ENCODE measurements at regions not wholly inside any gene's neighbourhood (a gene's known extent, or its start where the extent isn't known, plus 50 kb on each side); places are given as distances from the start of the nearest gene placed in this dataset.

GRCh38 chr6:137761487-137761886 is 105.6 kb upstream of the TNFAIP3 start:
- no peak for TF ChIP-seq CTCF (IDR thresholded peaks at IDR 0.05)
- H3K4me1 ChIP-seq (ENCODE audit: control insufficient read depth in 1 of 2, low read depth in 2 of 2) = no peaks in the 10 kb centered on the region
- H3K4me3 ChIP-seq = no peak overlapping the region
- H3K27me3 ChIP-seq (replicated peaks; ENCODE audit: insufficient read depth) = no peaks in the 10 kb centered on the region
- no peaks in the 10 kb centered on the region for H3K36me3 ChIP-seq
- H3K9me3 ChIP-seq = no peaks in the 10 kb centered on the region
- H3K27ac ChIP-seq = no peak overlapping the region
- ATAC-seq (ENCODE audit: insufficient number of reproducible peaks, low FRiP score, low read depth) (no peak), DNase-seq (ENCODE audit: low spot score) (no peak)

DNA sequence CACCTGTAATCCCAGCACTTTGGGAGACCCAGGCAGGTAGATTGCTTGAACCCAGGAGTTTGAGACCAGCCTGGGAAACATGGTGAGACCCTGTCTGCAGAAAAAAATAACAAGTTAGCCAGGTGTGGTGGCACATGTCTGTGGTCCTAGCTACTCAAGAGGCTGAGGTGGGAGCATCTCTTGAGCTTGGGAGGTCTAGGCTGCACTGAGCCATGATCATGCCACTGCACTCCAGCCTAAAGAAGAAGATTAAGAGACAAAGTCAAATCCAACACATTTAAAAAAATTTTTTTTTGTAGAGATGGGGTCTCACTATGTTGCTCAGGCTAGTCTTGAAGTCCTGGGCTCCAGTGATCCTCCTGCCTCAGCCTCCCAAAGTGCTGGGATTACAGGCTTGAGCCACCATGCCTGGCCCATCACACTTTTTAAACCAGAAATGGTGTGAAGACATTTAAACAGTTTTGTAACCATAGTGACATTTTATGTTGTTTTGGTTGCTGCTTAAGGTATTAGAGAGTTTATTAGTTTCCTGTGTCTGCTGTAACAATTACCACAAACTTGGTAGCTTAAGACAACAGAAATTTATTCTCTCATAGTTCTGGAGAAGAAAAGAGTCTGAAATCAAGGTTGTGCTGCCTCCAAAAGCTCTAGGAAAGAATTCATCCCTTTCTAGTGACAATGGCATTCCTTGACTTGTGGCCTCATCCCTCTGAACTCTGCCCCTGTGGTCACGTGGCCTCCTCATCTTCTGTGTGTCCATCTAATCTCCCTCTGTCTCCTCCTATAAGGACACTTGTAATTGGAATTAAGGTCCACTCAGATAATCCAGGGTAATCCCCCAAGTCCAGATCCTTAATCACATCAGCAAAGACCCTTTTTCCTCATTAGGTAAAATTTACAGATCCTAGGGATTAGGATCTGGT is 104.6 kb upstream of the TNFAIP3 start:
- no peaks in the 10 kb centered on the region for H3K4me1 ChIP-seq (ENCODE audit: control insufficient read depth in 1 of 2, low read depth in 2 of 2)
- no peaks in the 10 kb centered on the region for H3K36me3 ChIP-seq
- no peak for DNase-seq (ENCODE audit: low spot score)
- no peak overlapping the region for H3K4me3 ChIP-seq
- ATAC-seq (ENCODE audit: insufficient number of reproducible peaks, low FRiP score, low read depth) = no peak
- H3K9me3 ChIP-seq = no peaks in the 10 kb centered on the region
- H3K27me3 ChIP-seq (replicated peaks; ENCODE audit: insufficient read depth) = no peaks in the 10 kb centered on the region
- H3K27ac ChIP-seq = no peak overlapping the region
- no peak for TF ChIP-seq CTCF (IDR thresholded peaks at IDR 0.05)

DNA sequence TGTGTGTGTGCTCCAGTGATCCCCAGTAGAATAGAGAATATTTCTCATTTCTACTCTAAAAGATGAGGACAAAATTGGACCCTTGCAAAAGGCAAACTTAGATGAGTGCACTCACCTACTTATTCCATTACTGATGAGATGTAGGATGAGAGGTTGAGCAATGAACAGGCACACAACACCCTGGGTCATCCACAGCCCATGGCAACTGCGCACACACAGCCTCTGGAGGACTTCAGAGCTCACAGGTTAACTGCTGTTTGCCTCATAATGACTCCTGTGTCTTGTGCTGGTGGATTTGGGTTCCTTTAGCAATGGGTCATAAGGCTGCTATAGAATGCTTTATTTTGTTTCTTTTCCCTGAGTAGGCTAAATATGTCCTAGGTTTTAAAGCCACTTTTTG is 103.6 kb upstream of the TNFAIP3 start:
- Histone ChIP-seq H3K27me3 (replicated peaks; ENCODE audit: insufficient read depth) (no peaks in the 10 kb centered on the region), H3K4me1 (ENCODE audit: control insufficient read depth in 1 of 2, low read depth in 2 of 2) (no peaks in the 10 kb centered on the region), H3K4me3 (no peak overlapping the region), H3K36me3 (no peaks in the 10 kb centered on the region), H3K9me3 (no peaks in the 10 kb centered on the region), H3K27ac (no peak overlapping the region)
- no peak for ATAC-seq (ENCODE audit: insufficient number of reproducible peaks, low FRiP score, low read depth)
- TF ChIP-seq CTCF (IDR thresholded peaks at IDR 0.05) = no peak
- no peak for DNase-seq (ENCODE audit: low spot score)

GRCh38 chr6:137763886-137764285 is 103.2 kb upstream of the TNFAIP3 start:
- Histone ChIP-seq H3K4me1 (ENCODE audit: control insufficient read depth in 1 of 2, low read depth in 2 of 2) (no peaks in the 10 kb centered on the region), H3K27me3 (replicated peaks; ENCODE audit: insufficient read depth) (no peaks in the 10 kb centered on the region), H3K4me3 (no peak overlapping the region), H3K27ac (no peak overlapping the region), H3K36me3 (no peaks in the 10 kb centered on the region), H3K9me3 (no peaks in the 10 kb centered on the region)
- ATAC-seq (ENCODE audit: insufficient number of reproducible peaks, low FRiP score, low read depth) (no peak), DNase-seq (ENCODE audit: low spot score) (no peak)
- TF ChIP-seq CTCF (IDR thresholded peaks at IDR 0.05) = no peak

GRCh38 chr6:137764464-137764863 is 102.6 kb upstream of the TNFAIP3 start:
- DNase-seq (ENCODE audit: low spot score) = no peak
- Histone ChIP-seq H3K4me3 (no peak overlapping the region), H3K9me3 (no peaks in the 10 kb centered on the region), H3K27me3 (replicated peaks; ENCODE audit: insufficient read depth) (no peaks in the 10 kb centered on the region), H3K36me3 (no peaks in the 10 kb centered on the region), H3K4me1 (ENCODE audit: control insufficient read depth in 1 of 2, low read depth in 2 of 2) (no peaks in the 10 kb centered on the region), H3K27ac (no peak overlapping the region)
- no peak for ATAC-seq (ENCODE audit: insufficient number of reproducible peaks, low FRiP score, low read depth)
- no peak for TF ChIP-seq CTCF (IDR thresholded peaks at IDR 0.05)

Measured in thoracic aorta (tissue), 2 donors.